COR-L47 (cell line): ENCODE measurements at regions not wholly inside any gene's neighbourhood (a gene's known extent, or its start where the extent isn't known, plus 50 kb on each side); places are given as distances from the start of the nearest gene placed in this dataset.
"Not testable (repeated sequence)": the region's sequence is repeated elsewhere in the genome, so short reads cannot be mapped to it uniquely, and the experiment has no call there.

ENCODE experiments used
- DNase-seq: peaks from one replicate; lab custom pipeline; 2025; lab: John Stamatoyannopoulos, UW

GRCh38 chr5:86671536-86671935 lies 53.8 kb downstream of the COX7C start:
- no peak for DNase-seq

DNA sequence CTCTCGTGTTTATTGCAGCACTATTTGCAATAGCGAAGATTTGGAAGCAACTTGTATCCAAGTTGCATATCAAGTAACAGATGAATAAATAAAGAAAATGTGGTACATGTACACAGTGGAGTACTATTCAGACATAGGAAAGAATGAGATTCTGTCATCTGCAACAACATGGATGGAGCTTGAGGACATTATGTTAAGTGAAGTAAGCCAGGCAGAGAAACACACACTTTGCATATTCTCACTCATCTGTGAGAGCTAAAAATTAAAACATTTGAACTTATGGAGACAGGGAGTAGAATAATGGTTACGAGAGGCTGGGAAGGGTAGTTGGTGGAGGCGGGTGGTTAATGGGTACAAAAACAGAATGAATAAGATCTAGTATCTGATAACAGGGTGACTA lies 56.3 kb downstream of the COX7C start:
- no peak for DNase-seq

DNA sequence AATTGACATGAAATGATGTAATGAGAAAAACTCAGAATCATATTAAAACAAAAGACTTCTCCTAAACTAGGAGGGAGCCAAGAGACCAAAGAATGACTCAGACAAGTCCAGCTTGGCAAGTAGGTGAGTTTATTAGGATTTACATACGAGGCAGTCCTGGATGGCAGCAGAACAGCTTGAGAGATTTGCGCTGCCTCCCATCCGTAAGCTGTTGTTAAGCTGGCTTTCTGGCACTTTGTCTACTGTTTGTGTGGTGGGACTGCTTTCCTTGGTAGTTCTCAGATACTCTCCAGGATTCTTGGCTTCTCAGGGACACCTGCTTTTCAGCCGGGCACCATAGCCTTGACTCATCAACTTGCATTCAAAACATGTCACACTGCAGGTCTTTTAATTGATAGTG lies 57.6 kb downstream of the COX7C start:
- no peak for DNase-seq

DNA sequence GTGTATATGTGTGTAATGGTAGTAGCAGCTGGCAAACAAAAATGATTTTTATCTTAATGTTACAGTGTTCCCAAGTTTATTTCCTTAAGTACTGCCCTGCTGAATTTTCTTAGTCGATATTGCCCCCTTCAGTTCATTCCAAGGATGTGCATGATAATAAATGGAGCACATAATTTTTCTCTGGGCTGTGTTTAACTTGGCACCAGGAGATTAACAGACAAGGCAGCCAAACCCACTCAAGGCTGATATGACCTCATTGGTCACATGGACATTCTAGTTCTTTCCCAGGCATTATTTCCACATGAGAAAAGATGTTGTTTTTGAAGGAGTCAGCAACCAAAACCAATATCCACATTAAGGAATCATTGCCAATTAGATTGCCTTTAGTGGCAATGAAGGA lies 61.8 kb downstream of the COX7C start:
- DNase-seq, result peak; percentile 49

GRCh38 chr5:86679949-86680348 lies 62.2 kb downstream of the COX7C start:
- no peak for DNase-seq

- no peak for DNase-seq
These were observed 66.5 kb downstream of the COX7C start for GRCh38 chr5:86684222-86684621.

- DNase-seq, result no peak
These were observed 68.3 kb downstream of the COX7C start for GRCh38 chr5:86686046-86686445.

GRCh38 chr5:86688406-86688805 lies 70.7 kb downstream of the COX7C start:
- DNase-seq, result no peak

- DNase-seq, result no peak
These were observed 71.5 kb downstream of the COX7C start for GRCh38 chr5:86689103-86689729.

DNA sequence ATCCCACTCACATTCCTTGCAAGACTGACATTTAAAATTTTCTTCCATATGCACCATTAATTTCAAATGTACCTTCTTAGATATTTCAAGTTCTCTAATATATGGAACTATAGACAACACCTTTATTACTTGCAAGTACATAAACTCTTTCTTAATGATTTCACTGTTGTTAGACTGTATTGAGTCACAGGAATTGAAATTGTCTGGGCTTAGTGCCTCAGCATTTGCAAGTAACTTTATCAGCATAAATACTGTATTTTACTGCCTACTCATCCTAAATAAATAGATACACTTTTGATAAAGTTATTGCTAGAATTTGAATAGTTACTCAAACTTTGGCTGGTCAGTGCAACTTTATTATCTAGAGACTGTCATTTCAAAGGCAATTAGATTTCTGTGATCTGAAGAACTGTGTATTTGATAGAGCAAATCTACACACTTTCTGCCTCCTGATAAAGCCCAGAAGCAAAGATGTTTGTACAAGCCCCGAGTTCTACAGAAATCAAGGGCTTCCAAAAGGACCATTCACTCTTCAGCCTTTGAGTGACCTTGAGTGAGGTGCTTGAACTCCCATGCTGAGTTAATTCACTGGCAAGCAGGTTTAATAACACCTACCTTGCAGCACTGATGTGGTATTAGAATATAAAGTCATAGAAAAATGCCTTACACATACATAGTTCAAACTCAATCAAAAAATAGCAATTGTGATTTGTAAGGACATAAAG lies 91.6 kb downstream of the COX7C start:
- no peak for DNase-seq

GRCh38 chr5:86716121-86716520 lies 98.4 kb downstream of the COX7C start:
- DNase-seq, result peak; percentile 72

DNA sequence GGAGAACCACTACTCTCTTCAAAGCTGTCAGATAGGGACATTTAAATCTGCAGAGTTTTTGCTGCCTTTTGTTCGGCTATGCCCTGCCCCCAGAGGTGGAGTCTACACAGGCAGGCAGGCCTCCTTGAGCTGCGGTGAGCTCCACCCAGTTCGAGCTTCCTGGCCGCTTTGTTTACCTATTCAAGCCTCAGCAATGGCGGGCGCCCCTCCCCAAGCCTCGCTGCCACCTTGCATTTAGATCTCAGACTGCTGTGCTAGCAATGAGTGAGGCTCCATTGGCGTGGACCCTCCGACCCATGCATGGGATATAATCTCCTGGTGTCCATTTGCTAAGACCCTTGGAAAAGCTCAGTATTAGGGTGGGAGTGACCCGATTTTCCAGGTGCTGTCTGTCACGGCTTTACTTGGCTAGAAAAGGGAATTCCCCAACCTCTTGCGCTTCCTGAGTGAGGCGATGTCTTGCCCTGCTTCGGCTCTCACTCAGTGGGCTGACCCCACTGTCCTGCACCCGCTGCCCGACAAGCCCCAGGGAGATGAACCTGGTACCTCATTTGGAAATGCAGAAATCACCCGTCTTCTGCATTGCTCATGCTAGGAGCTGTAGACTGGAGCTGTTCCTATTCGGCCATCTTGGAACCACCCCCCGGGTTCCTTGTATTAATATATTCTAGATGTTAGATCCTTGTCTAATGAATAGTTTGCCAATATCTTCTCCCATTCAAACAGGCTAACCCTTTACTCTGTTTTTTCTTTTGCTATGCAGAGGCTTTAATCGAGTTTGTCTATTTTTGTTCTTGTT lies 113.8 kb downstream of the COX7C start:
- DNase-seq, result not testable (repeated sequence)

- no peak for DNase-seq
These were observed 117.6 kb downstream of the COX7C start for GRCh38 chr5:86735370-86735769.

DNA sequence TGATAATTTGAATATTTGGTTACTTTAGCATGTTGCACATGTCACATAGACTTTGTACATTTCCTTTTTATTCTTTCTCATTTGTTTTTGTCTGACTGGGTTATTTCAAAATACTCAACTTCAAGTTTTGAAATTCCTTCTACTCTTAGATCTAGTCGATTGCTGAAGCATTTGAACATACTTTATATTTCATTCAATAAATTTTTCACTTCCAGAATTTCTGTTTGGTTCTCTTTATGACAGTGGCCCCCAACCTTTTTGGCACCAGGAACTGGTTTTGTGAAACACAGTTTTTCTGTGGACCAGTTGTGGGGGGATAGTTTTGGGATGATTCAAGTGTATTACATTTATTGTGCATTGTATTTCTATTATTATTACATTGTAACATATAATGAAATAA lies 119.8 kb downstream of the COX7C start:
- no peak for DNase-seq

DNA sequence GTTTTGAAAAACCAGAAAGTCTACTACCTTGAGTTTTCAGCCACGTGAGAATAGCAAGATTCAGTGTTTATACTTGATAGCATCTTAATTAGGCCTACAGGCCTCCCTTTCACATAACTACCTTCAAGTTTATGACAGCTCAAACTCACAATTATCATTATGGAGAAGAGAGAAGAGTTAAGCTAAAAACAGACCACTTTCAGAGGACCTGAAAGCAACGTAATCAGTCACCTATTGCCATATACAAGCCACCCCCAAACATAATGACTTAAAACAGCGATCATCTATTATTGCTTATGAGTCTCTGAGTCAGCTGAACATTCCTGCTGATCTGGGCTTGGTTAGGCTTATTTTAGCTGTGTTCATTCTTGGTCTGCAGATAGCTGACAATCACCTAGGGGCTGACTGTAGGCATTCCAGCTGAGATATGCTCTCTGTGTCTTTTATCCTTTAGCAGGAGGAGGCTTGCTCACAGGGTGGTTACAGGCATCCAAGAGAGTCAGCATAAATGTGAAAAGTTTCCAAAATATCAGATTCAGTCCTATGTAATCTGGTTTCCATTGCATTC lies 130.9 kb downstream of the COX7C start:
- no peak for DNase-seq

- DNase-seq, result no peak
These were observed 132.1 kb downstream of the COX7C start for GRCh38 chr5:86749841-86750240.

DNA sequence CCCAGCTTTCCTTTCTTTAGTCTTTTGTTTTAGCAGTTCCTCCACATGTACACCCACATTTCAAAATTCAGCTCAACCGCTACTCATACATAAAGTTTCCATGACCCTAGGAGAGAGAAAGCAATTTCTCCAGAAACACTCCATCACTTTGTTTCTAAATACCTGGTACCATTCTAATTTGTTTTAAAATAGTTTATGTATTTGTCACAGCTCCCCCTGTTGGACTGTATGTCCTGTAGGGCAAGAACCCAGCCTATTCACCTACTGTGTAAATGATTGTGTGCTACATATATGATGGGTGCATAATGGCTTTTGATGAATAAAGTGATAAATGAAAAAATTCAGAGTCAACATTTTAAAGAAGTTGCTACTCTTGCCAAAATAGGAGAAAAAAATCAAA lies 139.1 kb downstream of the COX7C start:
- no peak for DNase-seq

DNA sequence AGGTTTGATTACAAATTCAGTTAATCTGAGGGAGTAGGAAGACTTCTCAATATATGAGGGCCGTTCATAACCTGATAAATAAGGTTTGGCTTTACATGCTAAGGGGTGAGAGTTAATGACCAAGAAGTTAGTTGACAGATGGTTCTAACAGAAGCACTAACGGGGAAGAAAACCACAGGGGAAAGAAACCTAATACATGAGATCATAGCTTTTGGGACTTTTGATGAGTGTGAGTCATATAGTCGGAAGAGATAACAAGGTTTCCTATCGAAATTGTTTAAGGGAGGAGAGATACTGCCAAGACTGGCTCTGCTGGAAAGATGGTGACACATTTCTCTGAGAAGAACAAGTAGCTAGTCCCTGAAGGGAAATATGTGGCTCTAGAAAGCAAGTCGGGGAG lies 140.1 kb downstream of the COX7C start:
- DNase-seq, result no peak

DNA sequence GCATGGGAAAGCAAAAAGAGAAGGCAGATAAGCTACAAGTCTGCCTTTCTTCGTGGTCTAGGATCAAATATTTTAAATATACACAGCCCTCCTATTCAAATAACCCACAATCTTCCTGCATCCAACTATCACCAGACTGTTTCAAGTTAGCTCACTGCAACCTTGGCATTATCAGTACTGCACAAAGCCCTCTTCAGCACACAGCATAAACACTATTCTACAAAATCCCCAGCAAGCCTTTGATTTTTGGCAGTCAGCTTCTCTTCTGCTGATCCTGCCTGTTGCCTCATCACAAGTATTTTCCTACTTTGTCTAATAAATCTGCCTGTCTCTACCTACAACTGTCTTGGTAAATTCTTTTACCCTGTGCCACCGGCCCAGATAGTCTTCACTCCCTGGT lies 142.9 kb downstream of the COX7C start:
- no peak for DNase-seq

GRCh38 chr5:86763929-86764328 lies 146.2 kb downstream of the COX7C start:
- DNase-seq, result no peak

DNA sequence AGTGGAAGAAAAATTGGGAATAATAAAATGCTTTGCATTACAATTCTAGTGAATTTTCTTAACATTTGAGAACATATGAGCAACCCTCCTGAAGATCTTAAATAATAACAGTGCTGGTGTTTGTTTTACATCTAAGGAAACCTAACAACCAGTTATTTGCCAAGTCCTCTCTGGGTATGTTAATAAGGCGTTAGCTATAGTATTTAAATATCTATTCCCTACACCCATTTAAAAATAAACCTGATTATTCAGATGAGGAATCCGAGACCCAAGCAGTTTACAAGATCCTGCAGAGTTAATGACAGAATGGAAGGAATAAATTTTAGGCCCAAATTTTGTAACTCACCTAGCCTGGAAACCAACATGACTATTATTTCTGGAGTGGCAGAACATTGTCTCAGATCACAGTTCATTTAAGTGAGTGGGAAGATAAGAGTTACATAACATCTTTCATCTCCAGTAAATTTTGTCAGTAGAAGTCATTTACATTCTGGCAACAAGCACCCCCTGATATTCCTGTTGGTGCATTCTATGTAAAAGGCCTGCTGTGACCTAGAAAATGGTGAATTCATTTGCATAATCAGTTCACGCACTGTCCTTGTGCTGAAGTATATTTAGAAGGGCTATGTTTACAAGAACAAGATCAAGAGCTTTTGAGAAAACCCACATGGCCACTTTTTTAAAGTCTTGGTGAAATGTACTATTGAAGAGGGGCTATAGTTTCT lies 148.2 kb downstream of the COX7C start:
- no peak for DNase-seq

GRCh38 chr5:86768699-86769202 lies 151.0 kb downstream of the COX7C start:
- no peak for DNase-seq
